Small intestine (tissue), 7 donors: ENCODE measurements at regions not wholly inside any gene's neighbourhood (a gene's known extent, or its start where the extent isn't known, plus 50 kb on each side); places are given as distances from the start of the nearest gene placed in this dataset.

Source experiments
- DNase-seq, 2 donors: peaks; one replicate each; pipeline versions ENCODE4 v3.0.0 to v3.0.0-alpha.2; 2013
- FAIRE-seq: peaks from 2 replicates; lab custom pipeline; 2012; peaks lifted over from hg19 to GRCh38; lab: Jason Lieb, UNC
- H3K27ac ChIP-seq, 3 donors: one replicate each; pipeline ENCODE4 v1.5.1; 2013; ENCODE audit warnings: low read length in 2 of 3, mild to moderate bottlenecking in 2 of 3, control low read depth in 1 of 3, inconsistent platforms in 1 of 3, low read depth in 1 of 3, moderate library complexity in 1 of 3
- H3K27me3 ChIP-seq, 3 donors: one replicate each; pipeline ENCODE4 v1.6.1; 2013; ENCODE audit warnings: low read length in 3 of 3, inconsistent platforms in 1 of 3; ENCODE audit not compliant: control insufficient read depth in 3 of 3, insufficient read depth in 3 of 3
- H3K36me3 ChIP-seq, 3 donors: one replicate each; pipeline ENCODE4 v1.6.1; 2013; ENCODE audit warnings: low read length in 3 of 3, inconsistent platforms in 1 of 3, low read depth in 1 of 3, mild to moderate bottlenecking in 1 of 3, moderate library complexity in 1 of 3; ENCODE audit not compliant: control insufficient read depth in 3 of 3, insufficient read depth in 2 of 3
- H3K4me1 ChIP-seq, 3 donors: one replicate each; pipeline ENCODE4 v1.6.1; 2013; ENCODE audit warnings: low read length in 2 of 3, inconsistent platforms in 1 of 3, low read depth in 1 of 3, mild to moderate bottlenecking in 1 of 3, moderate library complexity in 1 of 3; ENCODE audit not compliant: control insufficient read depth in 3 of 3, insufficient read depth in 2 of 3
- H3K4me3 ChIP-seq, 3 donors: one replicate each; pipeline ENCODE4 v1.5.1; 2013; ENCODE audit warnings: low read length in 3 of 3, control low read depth in 1 of 3, inconsistent platforms in 1 of 3, low read depth in 1 of 3, mild to moderate bottlenecking in 1 of 3, moderate library complexity in 1 of 3
- H3K9me3 ChIP-seq, 2 donors: one replicate each; pipeline ENCODE4 v1.6.1; 2013; ENCODE audit warnings: low read depth in 1 of 2, low read length in 1 of 2; ENCODE audit not compliant: control insufficient read depth in 2 of 2, insufficient read depth in 1 of 2
- WGBS, 3 donors: extraction: QIAGEN DNeasy Blood & Tissue Kit; methylation state at CpG; one replicate each; pipeline ENCODE4 v1.1.7; 2013; 5-methylcytosine and 5-hydroxymethylcytosine counted together
- donor health status: healthy with polysubstance abuse.
- donor health status: control.
- donor health status: control.
- donor health status: Bipolar disorder and iron deficiency.
- donor health status: healthy.

DNA sequence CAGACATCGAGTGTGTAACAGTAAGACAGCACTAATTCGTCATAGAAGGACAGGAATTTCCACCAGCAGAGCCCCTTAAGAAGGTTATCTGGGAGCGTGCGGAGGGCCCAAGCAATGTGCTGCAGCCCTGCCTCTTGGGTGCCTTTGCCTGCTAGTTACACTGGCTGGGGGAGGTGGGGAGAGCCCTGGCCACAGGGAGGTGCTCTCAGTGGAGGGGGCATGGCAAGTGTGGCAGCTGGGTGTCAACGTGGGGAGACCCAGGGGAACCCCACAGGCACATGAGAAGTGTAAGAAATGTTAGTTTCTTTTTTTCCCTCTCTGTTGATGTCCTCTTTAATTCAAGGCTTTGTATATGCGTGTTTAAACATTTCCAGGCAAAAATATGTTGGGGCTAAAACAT is 50.9 kb upstream of the TMTC4 start:
- DNase-seq (no peak), FAIRE-seq (no peak)
- WGBS, 3 donors = 67 to 73% (median 69%) methylated on average over 6 of the region's 6 CpGs

DNA sequence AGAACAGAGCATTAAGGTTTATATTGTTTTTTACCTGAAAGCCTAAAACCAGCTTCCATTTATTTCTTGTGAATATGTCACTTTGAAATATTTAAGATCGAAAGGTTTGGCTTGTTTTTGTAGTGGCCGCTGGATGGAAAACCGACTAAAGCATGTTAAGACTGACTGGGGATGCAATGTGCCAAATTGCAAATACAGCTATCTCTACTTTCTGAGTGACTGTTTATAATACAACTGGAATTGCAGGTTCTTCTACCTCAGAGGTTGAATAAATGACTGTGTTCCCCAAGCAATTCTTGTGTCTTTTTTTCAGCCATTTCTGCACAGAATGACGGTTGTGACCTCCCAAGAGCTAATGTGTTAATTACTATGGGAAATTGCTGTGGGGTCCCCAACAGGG is 50.0 kb upstream of the TMTC4 start:
- 50 to 76% (median 64%) methylated on average over 4 of the region's 4 CpGs for WGBS, 3 donors

More for the DNA sequence above, 50.9 kb upstream of the TMTC4 start:
- no peaks in the 10 kb centered on the region for H3K36me3 ChIP-seq
- peaks cover 0 to 3% (median 2%) of the 10 kb centered on the region in 3 donors for H3K27me3 ChIP-seq
- H3K27ac ChIP-seq = no peak overlapping the region
- peaks cover 0 to 8% of the 10 kb centered on the region in 2 donors for H3K9me3 ChIP-seq
- H3K4me1 ChIP-seq = no peaks in the 10 kb centered on the region
- H3K4me3 ChIP-seq = no peak overlapping the region

More for the DNA sequence above, 50.0 kb upstream of the TMTC4 start:
- H3K4me3 ChIP-seq = no peak overlapping the region
- H3K4me1 ChIP-seq = no peaks in the 10 kb centered on the region
- DNase-seq (no peak), FAIRE-seq (no peak)
- no peak overlapping the region for H3K27ac ChIP-seq
- peaks cover 0 to 8% of the 10 kb centered on the region in 2 donors for H3K9me3 ChIP-seq
- no peaks in the 10 kb centered on the region for H3K36me3 ChIP-seq
- H3K27me3 ChIP-seq = peaks cover 0 to 3% (median 2%) of the 10 kb centered on the region in 3 donors
